Activated naive CD8-positive, alpha-beta T cell treated with anti-CD3 and anti-CD28 coated beads, Interleukin-2, amount 10 ng/mL, durations not matched to agents 7 days and 5 days (primary cell): ENCODE measurements at regions not wholly inside any gene's neighbourhood (a gene's known extent, or its start where the extent isn't known, plus 50 kb on each side); places are given as distances from the start of the nearest gene placed in this dataset.

ENCODE experiments used
- ATAC-seq: fragments of 150-1000 bp; cut with Tn5 transposase; one replicate; pipeline ENCODE4 v1.10.0; 2021; ENCODE audit warnings: low read depth, moderate library complexity
- POLR2A ChIA-PET: fragments of 350-600 bp; sonication (Branson Sonifier 250); formaldehyde crosslinking; loops from one replicate; lab custom pipeline; 2021; ENCODE audit warnings: antibody characterized with exemption; lab: Charles Lee
- DNase-seq: peaks from one replicate; pipeline ENCODE4 v3.0.0; 2021
- H3K27ac Mint-ChIP-seq: one replicate; pipeline ENCODE4 v1.8.0; 2022; ENCODE audit warnings: mild to moderate bottlenecking, mixed read lengths
- H3K27me3 Mint-ChIP-seq: one replicate; pipeline ENCODE4 v1.8.0; 2022; ENCODE audit warnings: mild to moderate bottlenecking, moderate library complexity, mixed read lengths
- H3K36me3 Mint-ChIP-seq: one replicate; pipeline ENCODE4 v1.8.0; 2021; ENCODE audit warnings: mild to moderate bottlenecking, mixed read lengths
- H3K4me1 Mint-ChIP-seq: one replicate; pipeline ENCODE4 v1.8.0; 2021; ENCODE audit warnings: mixed read lengths
- H3K4me3 Mint-ChIP-seq: one replicate; pipeline ENCODE4 v1.8.0; 2022; ENCODE audit warnings: mild to moderate bottlenecking, moderate library complexity, mixed read lengths
- H3K9me3 Mint-ChIP-seq: one replicate; pipeline ENCODE4 v1.8.0; 2021; ENCODE audit warnings: mixed read lengths

DNA sequence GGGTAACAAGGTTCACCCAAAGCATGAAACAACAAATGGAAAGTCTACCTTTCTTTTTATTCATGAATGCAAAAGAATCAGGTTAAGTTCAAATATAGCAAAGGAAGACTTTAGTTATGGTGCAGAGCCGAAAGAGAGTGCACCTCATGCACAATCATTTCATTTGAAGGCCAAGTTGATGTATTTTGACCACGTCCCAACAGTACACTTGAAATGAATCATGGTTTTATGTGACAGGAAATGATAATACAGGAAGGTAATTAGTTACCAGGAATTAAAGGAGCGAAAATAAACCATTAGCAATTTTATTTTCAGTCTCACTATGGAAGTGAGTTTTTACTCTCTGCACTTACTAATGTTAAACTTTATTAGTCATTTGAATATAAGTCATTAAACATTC is 281.2 kb upstream of the DIAPH2 start:
- Mint-ChIP-seq H3K27me3 (no peaks in the 10 kb centered on the region), H3K4me1 (no peaks in the 10 kb centered on the region), H3K9me3 (no peaks in the 10 kb centered on the region), H3K27ac (no peak overlapping the region), H3K36me3 (no peaks in the 10 kb centered on the region), H3K4me3 (no peak overlapping the region)
- POLR2A ChIA-PET, result no interaction called here
- DNase-seq (no peak), ATAC-seq (no peak)

DNA sequence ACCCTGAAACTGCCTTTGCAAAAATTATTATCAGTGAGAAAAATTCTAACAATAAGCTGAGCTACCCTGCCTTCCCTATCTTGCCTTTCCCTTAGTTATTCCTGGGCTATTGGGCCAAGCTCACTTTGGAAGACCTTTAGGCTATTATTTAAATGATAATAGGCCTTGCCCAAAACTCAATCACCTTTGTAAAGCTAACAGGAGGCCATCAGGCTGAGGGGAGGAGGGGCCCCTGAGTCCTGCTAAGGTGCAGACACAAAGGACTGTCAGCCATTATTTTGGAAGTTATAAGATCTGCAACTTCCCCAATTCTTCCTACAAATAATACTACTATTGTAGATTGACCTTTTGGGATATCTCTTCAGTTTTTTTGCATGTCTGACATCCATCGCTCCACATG is 278.8 kb upstream of the DIAPH2 start:
- Mint-ChIP-seq H3K4me1 (no peaks in the 10 kb centered on the region), H3K27me3 (no peaks in the 10 kb centered on the region), H3K9me3 (no peaks in the 10 kb centered on the region), H3K36me3 (no peaks in the 10 kb centered on the region), H3K4me3 (no peak overlapping the region), H3K27ac (no peak overlapping the region)
- DNase-seq, result no peak
- no peak for ATAC-seq
- POLR2A ChIA-PET, result no interaction called here

DNA sequence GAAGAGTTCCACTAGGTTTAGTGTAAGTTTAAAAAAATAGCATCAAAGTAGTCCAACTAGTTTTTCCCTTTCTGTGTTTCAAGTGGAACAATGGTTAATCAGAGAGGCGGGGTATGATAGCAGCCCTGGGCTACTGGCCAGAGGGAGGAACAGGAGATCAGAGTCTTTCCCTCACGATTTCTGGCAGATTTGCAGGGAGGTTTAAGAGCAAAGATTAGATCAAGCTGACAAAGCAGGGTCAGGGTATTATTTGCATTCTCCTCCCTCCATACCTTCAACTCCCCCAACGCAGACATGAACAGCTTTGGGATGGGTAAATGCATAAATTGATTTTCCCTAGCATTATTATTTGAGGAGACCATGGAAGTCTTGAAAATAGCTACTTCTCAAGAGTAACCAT is 277.6 kb upstream of the DIAPH2 start:
- POLR2A ChIA-PET, result no interaction called here
- H3K4me1 Mint-ChIP-seq, result no peaks in the 10 kb centered on the region
- ATAC-seq (no peak), DNase-seq (no peak)
- no peak overlapping the region for H3K4me3 Mint-ChIP-seq
- no peaks in the 10 kb centered on the region for H3K9me3 Mint-ChIP-seq
- no peaks in the 10 kb centered on the region for H3K27me3 Mint-ChIP-seq
- no peak overlapping the region for H3K27ac Mint-ChIP-seq
- H3K36me3 Mint-ChIP-seq, result no peaks in the 10 kb centered on the region

DNA sequence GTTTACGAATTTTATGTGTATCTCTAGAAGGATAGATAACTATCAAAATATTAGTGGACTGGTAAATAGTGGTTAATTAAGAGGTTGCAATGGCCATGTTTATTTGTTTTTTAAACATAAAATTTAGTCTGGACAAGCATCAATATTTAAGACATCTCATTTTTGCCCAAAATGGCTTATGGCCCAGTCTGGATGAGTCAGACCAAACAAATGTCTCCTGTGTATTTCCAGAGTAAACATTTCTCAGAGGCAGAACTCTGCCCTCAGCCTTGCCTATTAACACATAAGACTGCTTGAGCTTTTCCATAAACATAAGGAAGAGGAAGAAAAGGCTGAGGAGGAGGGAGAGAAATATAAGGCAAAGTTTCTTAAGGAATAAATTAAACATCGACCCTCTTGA is 277.1 kb upstream of the DIAPH2 start:
- ATAC-seq (no peak), DNase-seq (no peak)
- POLR2A ChIA-PET, result no interaction called here
- Mint-ChIP-seq H3K27ac (no peak overlapping the region), H3K4me3 (no peak overlapping the region), H3K4me1 (no peaks in the 10 kb centered on the region), H3K9me3 (no peaks in the 10 kb centered on the region), H3K27me3 (no peaks in the 10 kb centered on the region), H3K36me3 (no peaks in the 10 kb centered on the region)

DNA sequence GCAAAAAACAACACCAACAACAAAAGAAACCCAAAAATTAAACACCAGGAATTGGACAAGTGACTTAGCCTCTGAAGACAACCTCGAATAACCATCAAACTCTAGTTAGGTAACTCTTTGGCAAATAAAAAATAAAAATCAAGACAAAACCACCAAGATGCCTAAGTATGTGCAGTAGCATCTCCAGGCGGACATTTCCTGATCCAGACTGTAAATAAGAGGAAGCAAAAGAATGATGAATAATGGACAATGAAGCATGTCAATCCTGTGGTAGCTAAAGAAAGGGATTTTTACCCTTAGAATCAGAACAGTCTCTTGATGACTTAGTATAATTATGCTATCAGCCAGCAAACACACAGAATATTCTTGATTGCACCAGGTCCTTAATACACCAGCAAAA is 276.7 kb upstream of the DIAPH2 start:
- no peak for ATAC-seq

GRCh38 chrX:96410927-96411326 is 273.7 kb upstream of the DIAPH2 start:
- ATAC-seq (no peak), DNase-seq (no peak)
- Mint-ChIP-seq H3K36me3 (no peaks in the 10 kb centered on the region), H3K27ac (no peak overlapping the region), H3K27me3 (no peaks in the 10 kb centered on the region), H3K9me3 (no peaks in the 10 kb centered on the region), H3K4me1 (no peaks in the 10 kb centered on the region), H3K4me3 (no peak overlapping the region)
- POLR2A ChIA-PET, result no interaction called here

More for the DNA sequence above, 276.7 kb upstream of the DIAPH2 start:
- Mint-ChIP-seq H3K27ac (no peak overlapping the region), H3K9me3 (no peaks in the 10 kb centered on the region), H3K4me1 (no peaks in the 10 kb centered on the region), H3K27me3 (no peaks in the 10 kb centered on the region), H3K36me3 (no peaks in the 10 kb centered on the region), H3K4me3 (no peak overlapping the region)
- DNase-seq, result no peak
- POLR2A ChIA-PET, result no interaction called here

GRCh38 chrX:96417695-96418094 is 266.9 kb upstream of the DIAPH2 start:
- H3K4me3 Mint-ChIP-seq, result no peak overlapping the region
- DNase-seq (no peak), ATAC-seq (no peak)
- no peaks in the 10 kb centered on the region for H3K4me1 Mint-ChIP-seq
- H3K27me3 Mint-ChIP-seq, result no peaks in the 10 kb centered on the region
- no peaks in the 10 kb centered on the region for H3K9me3 Mint-ChIP-seq
- H3K36me3 Mint-ChIP-seq, result no peaks in the 10 kb centered on the region
- POLR2A ChIA-PET, result no interaction called here
- no peak overlapping the region for H3K27ac Mint-ChIP-seq

DNA sequence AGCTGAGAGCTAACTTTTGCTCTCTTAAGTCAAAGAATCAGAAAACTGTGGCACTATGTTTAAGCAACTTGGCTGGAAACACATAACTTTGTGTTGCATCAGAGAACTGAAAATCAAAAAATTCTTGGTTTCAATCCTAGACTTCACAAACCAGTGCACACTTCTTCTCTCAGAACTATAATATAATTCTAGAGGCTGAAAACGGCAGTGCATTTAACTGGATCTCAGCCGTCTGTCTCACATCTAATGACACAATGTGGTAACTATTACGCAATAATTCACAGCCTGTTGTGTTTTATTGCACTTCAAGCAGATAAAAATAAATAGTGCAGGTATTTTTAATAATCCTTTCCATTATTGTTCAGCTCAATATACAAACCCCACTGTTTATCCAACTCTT is 260.6 kb upstream of the DIAPH2 start:
- POLR2A ChIA-PET, result no interaction called here
- Mint-ChIP-seq H3K4me1 (no peaks in the 10 kb centered on the region), H3K36me3 (no peaks in the 10 kb centered on the region), H3K27ac (no peak overlapping the region), H3K9me3 (peaks cover 2% of the 10 kb centered on the region), H3K27me3 (peaks cover 2% of the 10 kb centered on the region), H3K4me3 (no peak overlapping the region)
- DNase-seq (no peak), ATAC-seq (no peak)

GRCh38 chrX:96425200-96425599 is 259.4 kb upstream of the DIAPH2 start:
- Mint-ChIP-seq H3K36me3 (no peaks in the 10 kb centered on the region), H3K9me3 (peaks cover 2% of the 10 kb centered on the region), H3K4me1 (no peaks in the 10 kb centered on the region), H3K27me3 (peaks cover 2% of the 10 kb centered on the region), H3K4me3 (no peak overlapping the region), H3K27ac (no peak overlapping the region)
- ATAC-seq, result no peak
- POLR2A ChIA-PET, result no interaction called here
- DNase-seq, result no peak

DNA sequence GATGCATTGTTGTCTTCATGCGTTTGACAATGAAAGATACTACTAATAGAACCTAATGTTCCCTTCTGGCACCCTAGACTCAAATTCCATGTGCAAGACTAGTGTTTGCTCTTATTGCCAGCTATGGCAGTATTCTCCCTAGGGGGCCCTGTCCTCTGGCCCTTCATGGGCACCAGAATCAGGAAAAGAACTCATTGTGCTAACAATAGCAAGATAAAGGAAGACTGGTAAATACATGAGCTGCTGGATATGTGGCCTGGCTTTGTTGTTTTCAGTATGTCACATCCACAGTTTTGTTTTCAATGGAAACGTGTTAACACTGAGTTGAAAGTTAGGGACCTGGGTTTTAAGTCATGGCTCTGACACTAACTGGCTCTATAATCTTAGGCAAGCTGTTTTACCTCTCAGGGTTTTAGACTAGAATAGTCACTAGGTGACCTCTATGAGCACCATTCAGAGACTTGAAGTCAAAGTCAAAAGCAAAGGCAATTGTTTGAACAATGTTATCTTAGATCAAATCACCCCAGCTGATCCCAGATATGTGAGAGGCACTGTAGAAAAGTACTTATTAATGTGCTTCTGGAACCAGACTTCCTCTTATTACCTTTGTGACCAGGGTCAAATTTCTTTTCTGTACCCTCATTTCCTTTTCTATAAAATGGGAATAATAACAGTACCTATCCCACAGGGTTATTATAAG is 253.7 kb upstream of the DIAPH2 start:
- H3K36me3 Mint-ChIP-seq, result no peaks in the 10 kb centered on the region
- no peaks in the 10 kb centered on the region for H3K4me1 Mint-ChIP-seq
- no peak overlapping the region for H3K27ac Mint-ChIP-seq
- no peak for DNase-seq
- ATAC-seq, result no peak
- H3K9me3 Mint-ChIP-seq, result peaks cover 2% of the 10 kb centered on the region
- H3K4me3 Mint-ChIP-seq, result no peak overlapping the region
- no peaks in the 10 kb centered on the region for H3K27me3 Mint-ChIP-seq
- POLR2A ChIA-PET, result no interaction called here

- Mint-ChIP-seq H3K4me1 (no peaks in the 10 kb centered on the region), H3K9me3 (no peaks in the 10 kb centered on the region), H3K27me3 (no peaks in the 10 kb centered on the region), H3K36me3 (no peaks in the 10 kb centered on the region), H3K4me3 (no peak overlapping the region), H3K27ac (no peak overlapping the region)
- ATAC-seq (no peak), DNase-seq (no peak)
- POLR2A ChIA-PET, result no interaction called here
Measured at GRCh38 chrX:96432647-96433046, 252.0 kb upstream of the DIAPH2 start.

DNA sequence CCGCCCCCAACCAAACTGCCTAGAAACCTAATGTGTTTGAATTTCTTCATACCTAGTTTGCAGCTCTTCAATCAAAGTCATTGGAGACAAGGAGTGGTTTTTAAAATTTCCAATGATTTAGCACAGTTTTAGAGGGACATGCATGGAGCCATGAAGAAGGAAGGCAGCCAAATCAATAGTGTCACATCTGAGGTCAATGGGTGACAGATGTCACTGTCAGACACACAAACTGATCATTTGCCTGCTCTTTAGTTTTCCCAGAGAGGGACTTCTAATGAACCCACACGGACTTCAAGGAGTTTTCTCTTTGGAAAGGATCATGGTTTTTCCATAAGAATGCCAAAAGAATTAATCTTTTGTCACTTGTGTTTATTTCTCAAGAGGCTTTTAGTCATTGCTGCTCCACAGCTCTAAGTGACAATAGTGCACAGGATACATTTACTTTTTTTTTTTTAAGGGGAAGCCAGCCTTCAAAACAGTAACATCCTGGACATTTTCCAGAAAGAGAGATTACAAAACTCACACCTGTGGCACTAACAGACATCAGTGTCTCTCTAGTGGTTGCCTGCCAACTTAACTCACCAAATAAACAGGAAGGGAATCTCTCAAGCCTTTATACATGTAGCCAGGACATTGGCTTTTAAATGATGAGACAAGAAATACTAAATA is 251.1 kb upstream of the DIAPH2 start:
- Mint-ChIP-seq H3K4me3 (no peak overlapping the region), H3K27ac (no peak overlapping the region), H3K9me3 (no peaks in the 10 kb centered on the region), H3K36me3 (no peaks in the 10 kb centered on the region), H3K4me1 (no peaks in the 10 kb centered on the region), H3K27me3 (no peaks in the 10 kb centered on the region)
- POLR2A ChIA-PET, result no interaction called here
- DNase-seq (no peak), ATAC-seq (no peak)

- ATAC-seq, result no peak
- DNase-seq, result no peak
- POLR2A ChIA-PET, result no interaction called here
- Mint-ChIP-seq H3K4me1 (no peaks in the 10 kb centered on the region), H3K36me3 (no peaks in the 10 kb centered on the region), H3K9me3 (no peaks in the 10 kb centered on the region), H3K27me3 (no peaks in the 10 kb centered on the region), H3K4me3 (no peak overlapping the region), H3K27ac (no peak overlapping the region)
Measured at GRCh38 chrX:96435378-96436035, 249.1 kb upstream of the DIAPH2 start.

GRCh38 chrX:96436105-96436504 is 248.5 kb upstream of the DIAPH2 start:
- ATAC-seq, result no peak
- H3K4me3 Mint-ChIP-seq, result no peak overlapping the region
- POLR2A ChIA-PET, result no interaction called here
- H3K4me1 Mint-ChIP-seq, result no peaks in the 10 kb centered on the region
- no peaks in the 10 kb centered on the region for H3K36me3 Mint-ChIP-seq
- DNase-seq, result no peak
- H3K27ac Mint-ChIP-seq, result no peak overlapping the region
- H3K9me3 Mint-ChIP-seq, result no peaks in the 10 kb centered on the region
- H3K27me3 Mint-ChIP-seq, result no peaks in the 10 kb centered on the region
